Neural cell (in vitro differentiated cells): ENCODE measurements at regions not wholly inside any gene's neighbourhood (a gene's known extent, or its start where the extent isn't known, plus 50 kb on each side); places are given as distances from the start of the nearest gene placed in this dataset.

ENCODE experiments used
- H2AFZ ChIP-seq: fragments of 200-600, 300-800 bp; sonication (generic), shearing (Covaris generic); 2 replicates; pipeline ENCODE4 v1.6.0; 2014; ENCODE audit warnings: low read depth, mild to moderate bottlenecking, antibody characterized with exemption, low read length, moderate library complexity
- H3F3A ChIP-seq: fragments of 200-600 bp; shearing (Covaris generic); 2 replicates; pipeline ENCODE4 v1.6.1; 2016; ENCODE audit warnings: mild to moderate bottlenecking, moderate library complexity, mixed read lengths, antibody characterized with exemption, low read length; ENCODE audit not compliant: insufficient read depth, poor library complexity, severe bottlenecking
- H3K27ac ChIP-seq: fragments of 200-600, 300-800 bp; sonication (generic), shearing (Covaris generic); 2 replicates; pipeline ENCODE4 v1.5.1; 2014; ENCODE audit warnings: mild to moderate bottlenecking, low read length, moderate library complexity
- H3K27me3 ChIP-seq: fragments of 300-800, 200-600 bp; sonication (generic), shearing (Covaris generic); 2 replicates; pipeline ENCODE4 v1.6.0; 2014; ENCODE audit warnings: mild to moderate bottlenecking, low read depth, low read length, moderate library complexity; ENCODE audit not compliant: insufficient read depth
- H3K36me3 ChIP-seq: fragments of 300-800, 200-600 bp; sonication (generic), shearing (Covaris generic); 2 replicates; pipeline ENCODE4 v1.5.1; 2014; ENCODE audit warnings: mild to moderate bottlenecking, antibody characterized with exemption, low read length, moderate library complexity; ENCODE audit not compliant: insufficient read depth
- H3K4me2 ChIP-seq: fragments of 300-800, 200-600 bp; sonication (generic), shearing (Covaris generic); 2 replicates; pipeline ENCODE4 v1.6.0; 2014; ENCODE audit warnings: mild to moderate bottlenecking, low read length
- H3K4me3 ChIP-seq: fragments of 300-800, 200-600 bp; sonication (generic), shearing (Covaris generic); 2 replicates; pipeline ENCODE4 v1.5.1; 2014; ENCODE audit warnings: mild to moderate bottlenecking, low read length, moderate library complexity
- H3K79me2 ChIP-seq: fragments of 200-600 bp; shearing (Covaris generic); replicated peaks from 2 replicates; pipeline ENCODE4 v1.6.0; 2014; ENCODE audit warnings: mild to moderate bottlenecking, low read length, moderate library complexity; ENCODE audit not compliant: insufficient read depth
- H3K9ac ChIP-seq: fragments of 300-800, 200-600 bp; sonication (generic), shearing (Covaris generic); 2 replicates; pipeline ENCODE4 v1.6.1; 2016; ENCODE audit warnings: mild to moderate bottlenecking, low read length, mixed read lengths
- H3K9me2 ChIP-seq: fragments of 200-600 bp; shearing (Covaris generic); 2 replicates; pipeline ENCODE4 v1.6.1; 2016; ENCODE audit warnings: mild to moderate bottlenecking, low read length, mixed read lengths; ENCODE audit not compliant: insufficient read depth
- H3K9me3 ChIP-seq: fragments of 200-600, 300-800 bp; sonication (generic), shearing (Covaris generic); 2 replicates; pipeline ENCODE4 v1.6.1; 2016; ENCODE audit warnings: mild to moderate bottlenecking, mixed run types, low read length, moderate library complexity, mixed read lengths
- H4K20me1 ChIP-seq: fragments of 200-600 bp; shearing (Covaris generic); 2 replicates; pipeline ENCODE4 v1.6.1; 2016; ENCODE audit warnings: mild to moderate bottlenecking, mixed run types; ENCODE audit not compliant: insufficient read depth
- EP300 ChIP-seq: fragments of 450-650 bp; conservative IDR thresholded peaks from 2 replicates; pipeline ENCODE4 v1.6.1; 2014; ENCODE audit warnings: antibody characterized with exemption, mild to moderate bottlenecking, moderate library complexity; ENCODE audit not compliant: poor library complexity, severe bottlenecking
- EZH2 ChIP-seq: fragments of 200-600, 300-800 bp; shearing (Covaris generic), sonication (generic); IDR thresholded peaks from 2 replicates; pipeline ENCODE4 v1.6.1; 2014; ENCODE audit warnings: antibody characterized with exemption, low read length, borderline replicate concordance, mild to moderate bottlenecking; ENCODE audit not compliant: insufficient read depth, poor library complexity, severe bottlenecking
- MXI1 ChIP-seq: fragments of 450-650 bp; conservative IDR thresholded peaks from 2 replicates; pipeline ENCODE4 v1.6.1; 2014; ENCODE audit warnings: antibody characterized with exemption, mild to moderate bottlenecking; ENCODE audit not compliant: poor library complexity, severe bottlenecking
- POLR2AphosphoS5 ChIP-seq: IDR thresholded peaks from 2 replicates; pipeline ENCODE4 v1.6.1; 2012
- RAD21 ChIP-seq: fragments of 450-650 bp; conservative IDR thresholded peaks from 2 replicates; pipeline ENCODE4 v1.6.1; 2014; ENCODE audit warnings: antibody characterized with exemption, mild to moderate bottlenecking, moderate library complexity
- REST ChIP-seq: IDR thresholded peaks from 2 replicates; pipeline ENCODE4 v1.6.1; 2012; ENCODE audit warnings: borderline replicate concordance
- SMC3 ChIP-seq: fragments of 450-650 bp; conservative IDR thresholded peaks from 2 replicates; pipeline ENCODE4 v1.6.1; 2014; ENCODE audit warnings: antibody characterized with exemption, mild to moderate bottlenecking, moderate library complexity; ENCODE audit not compliant: poor library complexity
- TAF1 ChIP-seq: IDR thresholded peaks from 2 replicates; pipeline ENCODE4 v1.6.1; 2012; ENCODE audit warnings: low read depth
- TF ChIP-seq, protein P1 (sequence below): fragments of 450-650 bp; IDR thresholded peaks from 2 replicates; pipeline ENCODE4 v1.5.1; 2014; ENCODE audit warnings: antibody characterized with exemption, mild to moderate bottlenecking, moderate library complexity; ENCODE audit not compliant: poor library complexity, severe bottlenecking

- Histone ChIP-seq H3K27me3 (no peaks in the 10 kb centered on the region), H3K9ac (no peak overlapping the region), H3F3A (no peaks in the 10 kb centered on the region), H3K9me3 (no peaks in the 10 kb centered on the region), H3K4me3 (no peak overlapping the region), H3K9me2 (no peaks in the 10 kb centered on the region), H3K36me3 (no peaks in the 10 kb centered on the region), H3K27ac (no peak overlapping the region), H2AFZ (no peak overlapping the region), H3K4me2 (no peak overlapping the region), H3K79me2 (no peaks in the 10 kb centered on the region), H4K20me1 (no peaks in the 10 kb centered on the region)
- no peak for TF ChIP-seq POLR2AphosphoS5
- no peak for TF ChIP-seq EZH2
- TF ChIP-seq SMC3 = no peak
These were observed 638.6 kb upstream of the SLC39A10 start for GRCh38 chr2:195018462-195018861.

- Histone ChIP-seq H3K9me2 (no peaks in the 10 kb centered on the region), H3K79me2 (no peaks in the 10 kb centered on the region), H3K9ac (no peak overlapping the region), H3K27me3 (no peaks in the 10 kb centered on the region), H3K36me3 (no peaks in the 10 kb centered on the region), H3K9me3 (no peaks in the 10 kb centered on the region), H2AFZ (no peak overlapping the region), H3K4me2 (no peak overlapping the region), H4K20me1 (no peaks in the 10 kb centered on the region), H3F3A (no peaks in the 10 kb centered on the region), H3K27ac (no peak overlapping the region), H3K4me3 (no peak overlapping the region)
- TF ChIP-seq EZH2 (no peak), REST (no peak), RAD21 (peak; percentile 21)
These were observed 639.1 kb upstream of the SLC39A10 start for GRCh38 chr2:195017890-195018289.

DNA sequence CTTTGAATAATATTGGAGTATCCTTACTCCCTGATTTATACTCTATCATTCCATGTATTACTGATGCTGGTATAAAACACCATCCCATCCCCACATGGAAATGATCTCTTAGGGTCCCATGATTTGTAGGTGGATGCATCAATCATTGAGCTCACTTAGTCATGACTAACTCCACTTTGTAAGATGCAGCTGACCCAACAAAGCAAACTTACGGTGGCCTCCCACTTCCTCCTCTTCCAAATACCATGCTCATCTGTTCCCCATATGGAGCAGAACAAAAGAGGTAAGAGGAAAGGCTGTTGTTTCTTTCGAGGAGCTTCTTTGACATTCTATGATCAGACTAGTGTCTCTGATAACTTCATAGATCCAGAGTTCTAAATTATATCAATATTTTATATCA is 640.2 kb upstream of the SLC39A10 start:
- H3K27me3 ChIP-seq = no peaks in the 10 kb centered on the region
- no peak overlapping the region for H3K27ac ChIP-seq
- no peaks in the 10 kb centered on the region for H3K9me2 ChIP-seq
- no peaks in the 10 kb centered on the region for H3F3A ChIP-seq
- TF ChIP-seq, protein P1, sequence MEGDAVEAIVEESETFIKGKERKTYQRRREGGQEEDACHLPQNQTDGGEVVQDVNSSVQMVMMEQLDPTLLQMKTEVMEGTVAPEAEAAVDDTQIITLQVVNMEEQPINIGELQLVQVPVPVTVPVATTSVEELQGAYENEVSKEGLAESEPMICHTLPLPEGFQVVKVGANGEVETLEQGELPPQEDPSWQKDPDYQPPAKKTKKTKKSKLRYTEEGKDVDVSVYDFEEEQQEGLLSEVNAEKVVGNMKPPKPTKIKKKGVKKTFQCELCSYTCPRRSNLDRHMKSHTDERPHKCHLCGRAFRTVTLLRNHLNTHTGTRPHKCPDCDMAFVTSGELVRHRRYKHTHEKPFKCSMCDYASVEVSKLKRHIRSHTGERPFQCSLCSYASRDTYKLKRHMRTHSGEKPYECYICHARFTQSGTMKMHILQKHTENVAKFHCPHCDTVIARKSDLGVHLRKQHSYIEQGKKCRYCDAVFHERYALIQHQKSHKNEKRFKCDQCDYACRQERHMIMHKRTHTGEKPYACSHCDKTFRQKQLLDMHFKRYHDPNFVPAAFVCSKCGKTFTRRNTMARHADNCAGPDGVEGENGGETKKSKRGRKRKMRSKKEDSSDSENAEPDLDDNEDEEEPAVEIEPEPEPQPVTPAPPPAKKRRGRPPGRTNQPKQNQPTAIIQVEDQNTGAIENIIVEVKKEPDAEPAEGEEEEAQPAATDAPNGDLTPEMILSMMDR = no peak
- no peak for TF ChIP-seq RAD21
- TF ChIP-seq POLR2AphosphoS5 = no peak
- TF ChIP-seq SMC3 = no peak
- TF ChIP-seq EP300 = no peak
- TF ChIP-seq MXI1 = no peak
- no peak for TF ChIP-seq REST
- no peak for TF ChIP-seq EZH2
- no peak for TF ChIP-seq TAF1
- no peaks in the 10 kb centered on the region for H3K79me2 ChIP-seq
- H3K9me3 ChIP-seq = no peaks in the 10 kb centered on the region
- no peak overlapping the region for H3K4me3 ChIP-seq
- no peak overlapping the region for H3K9ac ChIP-seq
- H4K20me1 ChIP-seq = no peaks in the 10 kb centered on the region
- no peaks in the 10 kb centered on the region for H3K36me3 ChIP-seq
- no peak overlapping the region for H3K4me2 ChIP-seq
- H2AFZ ChIP-seq = no peak overlapping the region
